Activated B cell treated with CpG ODN at 0.5 μM for 24 hours (primary cell): ENCODE measurements at regions not wholly inside any gene's neighbourhood (a gene's known extent, or its start where the extent isn't known, plus 50 kb on each side); places are given as distances from the start of the nearest gene placed in this dataset.

Experiments used
- ATAC-seq: fragments of 200-7000 bp; cut with Tn5 transposase; one replicate; pipeline ENCODE4 v1.10.0; 2021; ENCODE audit warnings: low read depth, mild to moderate bottlenecking, moderate library complexity
- CTCF ChIA-PET: fragments of 350-600 bp; sonication (Branson Sonifier 250); formaldehyde crosslinking; loops from one replicate; lab custom pipeline; 2021; ENCODE audit warnings: antibody characterized with exemption; lab: Charles Lee
- POLR2A ChIA-PET: fragments of 350-600 bp; sonication (Branson Sonifier 250); formaldehyde crosslinking; loops from one replicate; lab custom pipeline; 2021; ENCODE audit warnings: antibody characterized with exemption; lab: Charles Lee
- DNase-seq: peaks from one replicate; pipeline ENCODE4 v3.0.0; 2022
- H3K27ac Mint-ChIP-seq: one replicate; pipeline ENCODE4 v1.8.0; 2020; ENCODE audit warnings: mixed read lengths
- H3K27me3 Mint-ChIP-seq: one replicate; pipeline ENCODE4 v1.8.0; 2021; ENCODE audit warnings: mixed read lengths
- H3K36me3 Mint-ChIP-seq: one replicate; pipeline ENCODE4 v1.8.0; 2021; ENCODE audit warnings: low read depth, mixed read lengths
- H3K4me1 Mint-ChIP-seq: one replicate; pipeline ENCODE4 v1.8.0; 2021; ENCODE audit warnings: mixed read lengths
- H3K4me3 Mint-ChIP-seq: one replicate; pipeline ENCODE4 v1.8.0; 2020; ENCODE audit warnings: mild to moderate bottlenecking, mixed read lengths
- H3K9me3 Mint-ChIP-seq: one replicate; pipeline ENCODE4 v1.8.0; 2020; ENCODE audit warnings: mixed read lengths
- CTCF ChIP-seq: fragments of 200-600 bp; IDR thresholded peaks from one replicate; pipeline ENCODE4 v1.8.0; 2022; ENCODE audit warnings: antibody characterized with exemption, mild to moderate bottlenecking
- intact Hi-C: fragments of 100-400 bp; cut with micrococcal nuclease; formaldehyde crosslinking; loops from one replicate; pipeline ENCODE4 v1.15.1; 2024

- Mint-ChIP-seq H3K27ac (no peak overlapping the region), H3K9me3 (peaks cover 2% of the 10 kb centered on the region), H3K27me3 (no peaks in the 10 kb centered on the region), H3K4me1 (no peaks in the 10 kb centered on the region), H3K4me3 (no peak overlapping the region), H3K36me3 (no peaks in the 10 kb centered on the region)
- intact Hi-C loops, result no loop called here
- ChIA-PET POLR2A (no interaction called here), CTCF (no interaction called here)
- DNase-seq, result no peak
- no peak for TF ChIP-seq CTCF
- no peak for ATAC-seq
These were observed 274.3 kb downstream of the TFAP2C start for GRCh38 chr20:56903421-56903820.

GRCh38 chr20:56903858-56904257, 274.8 kb downstream of the TFAP2C start:
- intact Hi-C loops, result no loop called here
- no peaks in the 10 kb centered on the region for H3K4me1 Mint-ChIP-seq
- no peaks in the 10 kb centered on the region for H3K36me3 Mint-ChIP-seq
- H3K9me3 Mint-ChIP-seq, result peaks cover 2% of the 10 kb centered on the region
- no peak for TF ChIP-seq CTCF
- ATAC-seq, result no peak
- no peaks in the 10 kb centered on the region for H3K27me3 Mint-ChIP-seq
- no peak overlapping the region for H3K4me3 Mint-ChIP-seq
- DNase-seq, result no peak
- H3K27ac Mint-ChIP-seq, result no peak overlapping the region
- POLR2A ChIA-PET, result no interaction called here
- CTCF ChIA-PET, result no interaction called here

- Mint-ChIP-seq H3K9me3 (no peaks in the 10 kb centered on the region), H3K4me3 (no peak overlapping the region), H3K27me3 (no peaks in the 10 kb centered on the region), H3K4me1 (no peaks in the 10 kb centered on the region), H3K27ac (no peak overlapping the region), H3K36me3 (no peaks in the 10 kb centered on the region)
- CTCF ChIA-PET, result no interaction called here
- intact Hi-C loops, result no loop called here
- DNase-seq, result no peak
- POLR2A ChIA-PET, result no interaction called here
- ATAC-seq, result no peak
- TF ChIP-seq CTCF, result no peak
These were observed 281.0 kb downstream of the TFAP2C start for GRCh38 chr20:56909918-56910714.

GRCh38 chr20:56911946-56912345, 282.8 kb downstream of the TFAP2C start:
- Mint-ChIP-seq H3K4me3 (no peak overlapping the region), H3K27me3 (no peaks in the 10 kb centered on the region), H3K4me1 (no peaks in the 10 kb centered on the region), H3K27ac (no peak overlapping the region), H3K36me3 (no peaks in the 10 kb centered on the region), H3K9me3 (no peaks in the 10 kb centered on the region)
- intact Hi-C loops, result no loop called here
- DNase-seq (no peak), ATAC-seq (no peak)
- CTCF ChIA-PET, result no interaction called here
- POLR2A ChIA-PET, result no interaction called here
- no peak for TF ChIP-seq CTCF

DNA sequence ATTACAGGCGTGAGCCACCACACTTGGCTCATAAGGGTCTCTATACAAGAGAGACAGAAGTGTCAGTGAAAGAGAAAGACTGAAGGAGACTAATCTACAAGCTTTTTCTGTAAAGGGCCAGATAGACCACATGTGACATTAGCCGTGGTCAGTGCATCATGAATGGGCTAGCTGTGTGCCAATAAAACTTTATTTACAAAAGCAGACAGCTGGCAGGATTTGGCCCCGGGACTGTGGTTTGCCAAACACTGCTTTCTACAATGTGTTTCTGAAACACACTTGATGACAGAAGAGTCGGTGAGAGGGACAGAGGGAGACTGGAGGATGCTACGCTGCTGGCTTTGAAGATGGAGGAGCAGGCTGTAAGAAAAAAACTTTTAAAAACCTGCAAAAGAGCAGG, 285.4 kb downstream of the TFAP2C start:
- ATAC-seq (no peak), DNase-seq (no peak)
- POLR2A ChIA-PET, result no interaction called here
- Mint-ChIP-seq H3K4me1 (no peaks in the 10 kb centered on the region), H3K4me3 (no peak overlapping the region), H3K27me3 (no peaks in the 10 kb centered on the region), H3K9me3 (no peaks in the 10 kb centered on the region), H3K36me3 (no peaks in the 10 kb centered on the region), H3K27ac (no peak overlapping the region)
- intact Hi-C loops, result no loop called here
- no peak for TF ChIP-seq CTCF
- CTCF ChIA-PET, result no interaction called here
